Stimulated activated CD4-positive, alpha-beta T cell treated with anti-CD3 and anti-CD28 coated beads, Interleukin-1b, Interleukin-23, amount 100 ng/mL, for 1 hour (primary cell): ENCODE measurements at regions not wholly inside any gene's neighbourhood (a gene's known extent, or its start where the extent isn't known, plus 50 kb on each side); places are given as distances from the start of the nearest gene placed in this dataset.

Experiments used
- DNase-seq, 2 donors: peaks; one replicate each; pipeline ENCODE4 v3.0.0-alpha.2; 2020; ENCODE audit warnings: low read depth in 2 of 2

GRCh38 chr15:55026381-55026780 lies 170.4 kb downstream of the RSL24D1 start:
- no peak for DNase-seq

GRCh38 chr15:55017635-55018034 lies 179.1 kb downstream of the RSL24D1 start:
- DNase-seq = no peak

- DNase-seq = no peak
Measured at GRCh38 chr15:55016225-55016624, 180.5 kb downstream of the RSL24D1 start.

GRCh38 chr15:55015093-55015445 lies 181.7 kb downstream of the RSL24D1 start:
- no peak for DNase-seq

GRCh38 chr15:55014391-55015092 lies 182.2 kb downstream of the RSL24D1 start:
- DNase-seq = no peak

GRCh38 chr15:55008421-55008820 lies 188.3 kb downstream of the RSL24D1 start:
- no peak for DNase-seq

- DNase-seq = no peak
Measured at GRCh38 chr15:55007561-55007960, 189.2 kb downstream of the RSL24D1 start.

GRCh38 chr15:55005679-55006078 lies 191.1 kb downstream of the RSL24D1 start:
- DNase-seq = no peak

GRCh38 chr15:55003965-55004873 lies 192.5 kb downstream of the RSL24D1 start:
- no peak for DNase-seq

- no peak for DNase-seq
Measured at GRCh38 chr15:54998661-54999060, 198.1 kb downstream of the RSL24D1 start.

GRCh38 chr15:54990793-54991192 lies 205.9 kb downstream of the RSL24D1 start:
- DNase-seq = no peak

- no peak for DNase-seq
Measured at GRCh38 chr15:54987881-54988280, 208.9 kb downstream of the RSL24D1 start.

- no peak for DNase-seq
Measured at GRCh38 chr15:54979964-54980363, 216.8 kb downstream of the RSL24D1 start.

GRCh38 chr15:54962637-54963036 lies 234.1 kb downstream of the RSL24D1 start:
- DNase-seq = no peak

- DNase-seq = no peak
Measured at GRCh38 chr15:54960266-54960665, 236.5 kb downstream of the RSL24D1 start.

- DNase-seq = no peak
Measured at GRCh38 chr15:54941417-54941816, 255.3 kb downstream of the RSL24D1 start.

- no peak for DNase-seq
Measured at GRCh38 chr15:54917312-54917711, 279.4 kb downstream of the RSL24D1 start.

- DNase-seq = no peak
Measured at GRCh38 chr15:54915380-54915779, 281.4 kb downstream of the RSL24D1 start.

GRCh38 chr15:54884312-54884711 lies 312.4 kb downstream of the RSL24D1 start:
- DNase-seq = no peak

GRCh38 chr15:54859982-54860381 lies 336.8 kb downstream of the RSL24D1 start:
- DNase-seq = no peak

- DNase-seq = no peak
Measured at GRCh38 chr15:54854667-54855066, 342.1 kb downstream of the RSL24D1 start.

GRCh38 chr15:54850101-54850500 lies 346.6 kb downstream of the RSL24D1 start:
- no peak for DNase-seq

- DNase-seq = no peak
Measured at GRCh38 chr15:54843006-54843405, 353.7 kb downstream of the RSL24D1 start.
